ENCODE measurements at regions not wholly inside any gene's neighbourhood (a gene's known extent, or its start where the extent isn't known, plus 50 kb on each side); places are given as distances from the start of the nearest gene placed in this dataset.

GRCh38 chr5:14017904-14018303 is 73.4 kb upstream of the DNAH5 start:
- no peak for DNase-seq (ENCODE audit: low spot score)

DNA sequence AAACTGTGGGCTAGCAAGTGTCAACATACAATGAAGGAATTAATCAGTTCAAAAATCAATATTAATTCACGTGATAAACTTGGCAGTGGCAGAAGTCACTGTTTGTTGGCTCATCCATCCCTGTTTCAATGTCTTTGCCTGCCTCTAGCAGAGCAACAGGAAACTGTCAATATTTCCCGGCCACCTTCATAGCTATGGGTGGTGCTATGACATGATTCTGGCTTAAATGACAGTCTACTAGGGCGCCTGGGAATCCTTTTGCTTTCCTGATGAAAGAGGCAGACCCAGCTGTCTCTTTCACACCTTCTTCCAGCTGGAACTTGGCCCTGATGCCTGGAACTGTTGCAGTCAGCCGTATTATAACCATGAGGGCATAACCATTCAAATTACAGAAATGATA is 72.1 kb upstream of the DNAH5 start:
- no peak for DNase-seq (ENCODE audit: low spot score)

- peak; percentile 96 for DNase-seq (ENCODE audit: low spot score)
These were observed 66.9 kb upstream of the DNAH5 start for GRCh38 chr5:14011089-14012020.

- DNase-seq (ENCODE audit: low spot score) = no peak
These were observed 65.1 kb upstream of the DNAH5 start for GRCh38 chr5:14009575-14009974.

GRCh38 chr5:14008819-14009311 is 64.4 kb upstream of the DNAH5 start:
- no peak for DNase-seq (ENCODE audit: low spot score)

DNA sequence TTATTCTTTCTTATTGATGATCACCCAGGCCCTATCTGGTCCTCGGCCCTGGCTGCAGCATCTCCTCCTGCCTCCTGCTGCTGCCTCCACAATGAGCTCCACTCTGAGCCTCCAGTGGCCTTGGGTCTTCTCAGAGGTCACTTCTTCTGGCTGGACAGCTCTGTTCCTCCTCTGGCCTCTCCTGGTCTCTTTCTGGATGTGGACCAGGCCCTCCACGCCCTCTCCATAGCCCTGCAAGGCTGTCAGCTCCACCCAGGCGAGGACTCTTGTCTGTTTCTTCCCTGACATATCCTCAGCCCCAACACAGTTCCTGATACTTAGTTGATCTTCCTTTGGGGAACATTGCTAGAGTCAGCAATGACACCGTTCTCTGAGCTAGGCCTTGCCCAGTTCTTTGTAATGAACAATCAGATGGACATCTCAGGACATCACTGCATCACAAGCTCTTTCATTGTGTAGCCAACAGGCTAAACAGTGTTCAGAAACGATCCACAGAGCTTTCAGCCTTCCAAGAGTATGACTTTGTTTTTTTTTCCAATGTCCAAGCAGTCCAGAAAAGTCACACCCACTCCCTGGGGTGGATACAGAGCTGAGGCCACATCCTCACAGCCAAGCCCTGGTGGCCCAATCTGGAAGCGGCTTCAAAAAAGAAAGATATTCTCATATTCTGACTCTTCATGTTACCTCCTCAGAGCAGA is 62.5 kb upstream of the DNAH5 start:
- no peak for DNase-seq (ENCODE audit: low spot score)

DNA sequence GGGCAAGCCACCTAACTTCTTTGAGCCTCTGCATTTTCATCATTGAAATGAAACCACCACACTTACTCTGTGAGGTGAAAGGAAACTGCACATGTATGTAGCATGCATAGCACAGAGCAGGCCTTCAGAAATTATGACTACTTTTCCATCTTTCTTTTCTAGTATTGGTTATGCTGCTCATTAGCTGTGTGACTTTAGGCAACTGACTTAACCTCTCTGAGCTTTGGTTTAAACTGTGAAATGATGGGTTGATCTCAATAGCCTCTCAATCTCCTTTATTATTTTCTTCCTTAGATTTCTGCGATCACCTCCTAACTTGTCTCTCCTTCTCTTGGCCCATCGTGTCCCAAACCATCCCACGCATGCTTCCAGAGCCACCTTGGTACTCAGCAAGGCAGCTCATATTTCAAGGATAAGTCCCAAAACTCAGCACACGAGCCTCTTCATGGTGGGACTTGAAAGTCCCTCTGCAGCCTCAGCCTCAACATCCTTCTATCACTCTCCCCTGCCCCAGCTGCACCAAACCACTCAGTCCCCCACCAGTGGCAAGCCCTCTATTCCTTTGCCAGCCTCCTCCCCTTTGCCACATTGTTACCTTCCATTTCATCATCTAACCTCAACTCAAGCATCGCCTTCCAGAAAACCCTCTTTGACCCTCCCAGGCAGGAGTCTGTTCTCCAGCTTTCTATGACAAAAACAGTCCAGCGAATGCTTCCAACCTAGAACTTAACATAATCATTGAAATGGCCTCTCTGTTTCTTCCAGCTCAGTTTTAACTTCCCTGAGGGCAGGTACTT is 60.3 kb upstream of the DNAH5 start:
- DNase-seq (ENCODE audit: low spot score) = no peak

GRCh38 chr5:14003936-14004335 is 59.4 kb upstream of the DNAH5 start:
- DNase-seq (ENCODE audit: low spot score) = no peak

DNA sequence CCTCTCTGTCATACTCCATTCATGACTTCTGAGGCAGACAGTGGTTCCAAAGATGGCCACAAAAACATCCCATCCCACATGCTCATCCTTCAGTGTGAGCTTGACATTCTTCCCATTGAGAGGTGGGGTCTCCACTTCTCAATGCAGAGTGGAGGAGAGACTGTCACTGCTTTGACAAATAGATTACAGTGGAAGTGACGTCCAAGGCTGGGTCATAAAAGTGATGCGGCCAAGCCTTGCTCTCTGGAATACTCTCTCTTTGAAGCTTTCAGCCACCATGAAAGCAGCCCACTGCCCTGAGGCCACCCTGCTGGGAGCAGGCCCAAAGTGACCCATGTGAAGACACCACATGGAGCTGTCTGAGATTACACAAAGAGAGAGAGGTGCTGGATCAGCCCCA is 59.0 kb upstream of the DNAH5 start:
- no peak for DNase-seq (ENCODE audit: low spot score)

DNA sequence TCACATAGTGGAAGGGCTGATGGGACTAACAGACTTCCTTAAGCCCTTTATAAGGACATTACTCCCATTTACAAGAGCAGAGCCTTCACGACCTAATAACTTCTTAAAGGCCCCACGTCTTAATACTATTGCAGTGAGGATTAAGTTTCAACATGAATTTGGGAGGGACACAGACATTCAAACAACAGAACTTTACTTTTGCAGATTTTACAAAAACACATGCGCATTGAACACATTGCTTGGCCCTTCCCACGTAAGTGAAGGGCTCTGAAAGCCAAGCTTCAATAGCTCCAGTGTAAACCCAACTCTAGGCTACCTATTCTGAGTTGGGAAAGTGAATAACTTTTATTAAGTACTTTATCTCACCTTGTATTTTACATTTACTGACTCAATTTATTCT is 53.8 kb upstream of the DNAH5 start:
- DNase-seq (ENCODE audit: low spot score) = no peak

- DNase-seq (ENCODE audit: low spot score) = no peak
These were observed 53.0 kb upstream of the DNAH5 start for GRCh38 chr5:13997514-13997913.

GRCh38 chr5:13994621-13995253 is 50.2 kb upstream of the DNAH5 start:
- no peak for DNase-seq (ENCODE audit: low spot score)
